SK-N-SH (cell line): ENCODE measurements at regions not wholly inside any gene's neighbourhood (a gene's known extent, or its start where the extent isn't known, plus 50 kb on each side); places are given as distances from the start of the nearest gene placed in this dataset.

Experiments used
- CTCF ChIA-PET: fragments of 300-600, 350-600 bp; formaldehyde crosslinking; extraction: SDS; loops from one replicate; lab custom pipeline; 2021; lab: Yijun Ruan, JAX
- POLR2A ChIA-PET: fragments of 350-600 bp; sonication (Branson Sonifier 250); formaldehyde crosslinking; extraction: SDS; loops from one replicate; lab custom pipeline; 2020; ENCODE audit warnings: antibody characterized with exemption, inconsistent platforms; lab: Yijun Ruan, JAX
- DNase-seq: peaks from one replicate; pipeline ENCODE4 v3.0.0; 2012
- H2AFZ ChIP-seq: fragments of 200-600 bp; sonication (generic); 2 replicates; pipeline ENCODE4 v1.8.1; 2016; ENCODE audit warnings: antibody characterized with exemption, mild to moderate bottlenecking, low read depth
- H3F3A ChIP-seq: fragments of 200-600 bp; sonication (generic); replicated peaks from 2 replicates; pipeline ENCODE3; 2016; ENCODE audit warnings: antibody characterized with exemption, mild to moderate bottlenecking; ENCODE audit not compliant: insufficient read depth
- H3K27ac ChIP-seq, 2 experiments: fragments of 200-500 bp in 1 of 2; fragments of 200-600 bp in 1 of 2; sonication (Bioruptor generic) in 1 of 2; sonication (generic), shearing (Covaris generic) in 1 of 2; 2 replicates each; pipeline versions ENCODE4 v1.5.1 to v1.6.1; 2014 to 2016; ENCODE audit warnings: low read depth in 2 of 2, inconsistent platforms in 1 of 2, low read length in 1 of 2, mild to moderate bottlenecking in 1 of 2, mixed read lengths in 1 of 2
- H3K27me3 ChIP-seq: fragments of 200-600 bp; sonication (generic), shearing (Covaris generic); 2 replicates; pipeline ENCODE4 v1.6.1; 2016; ENCODE audit warnings: mixed run types; ENCODE audit not compliant: insufficient read depth
- H3K36me3 ChIP-seq, 2 experiments: fragments of 200-500 bp in 1 of 2; fragments of 200-600 bp in 1 of 2; sonication (Bioruptor generic) in 1 of 2; sonication (generic) in 1 of 2; replicated peaks in 1 of 2; 2 replicates each; pipeline versions ENCODE3 to v1.5.1; 2014 to 2016; ENCODE audit warnings: low read length in 1 of 2, mild to moderate bottlenecking in 1 of 2; ENCODE audit not compliant: insufficient read depth in 2 of 2, control insufficient read depth in 1 of 2
- H3K4me1 ChIP-seq, 2 experiments: fragments of 200-500 bp in 1 of 2; fragments of 200-600 bp in 1 of 2; sonication (Bioruptor generic) in 1 of 2; sonication (generic), shearing (Covaris generic) in 1 of 2; 2 replicates each; pipeline versions ENCODE4 v1.5.1 to v1.6.1; 2014 to 2016; ENCODE audit warnings: low read depth in 1 of 2, low read length in 1 of 2, mixed run types in 1 of 2; ENCODE audit not compliant: insufficient read depth in 2 of 2, control insufficient read depth in 1 of 2
- H3K4me2 ChIP-seq: fragments of 200-600 bp; sonication (generic), shearing (Covaris generic); 2 replicates; pipeline ENCODE4 v1.6.1; 2017; ENCODE audit warnings: mixed run types
- H3K4me3 ChIP-seq, 2 experiments: fragments of 200-500 bp in 1 of 2; fragments of 200-600 bp in 1 of 2; sonication (Bioruptor generic) in 1 of 2; sonication (generic), shearing (Covaris generic) in 1 of 2; 2 replicates each; pipeline versions ENCODE4 v1.5.1 to v1.8.1; 2014 to 2016; ENCODE audit warnings: low read depth in 2 of 2, inconsistent platforms in 1 of 2, low read length in 1 of 2, mild to moderate bottlenecking in 1 of 2, mixed read lengths in 1 of 2, moderate library complexity in 1 of 2
- H3K79me2 ChIP-seq: fragments of 200-600 bp; sonication (generic); 2 replicates; pipeline ENCODE4 v1.8.1; 2017; ENCODE audit warnings: mild to moderate bottlenecking; ENCODE audit not compliant: insufficient read depth
- H3K9ac ChIP-seq: fragments of 200-600 bp; sonication (generic); 2 replicates; pipeline ENCODE4 v1.6.1; 2017; ENCODE audit warnings: mixed run types
- H3K9me2 ChIP-seq: fragments of 200-600 bp; sonication (generic); 2 replicates; pipeline ENCODE4 v1.6.1; 2017; ENCODE audit warnings: mixed run types
- H3K9me3 ChIP-seq: fragments of 200-600 bp; sonication (generic); 2 replicates; pipeline ENCODE4 v1.6.1; 2017; ENCODE audit warnings: mixed run types, mild to moderate bottlenecking, moderate library complexity
- H4K20me1 ChIP-seq: fragments of 200-600 bp; sonication (generic); 2 replicates; pipeline ENCODE4 v1.6.1; 2017; ENCODE audit warnings: mild to moderate bottlenecking, mixed run types; ENCODE audit not compliant: insufficient read depth
- CHD2 ChIP-seq: fragments of 150-350 bp; IDR thresholded peaks from 2 replicates; pipeline ENCODE4 v1.6.1; 2018; ENCODE audit warnings: low read length; ENCODE audit not compliant: partially characterized antibody
- FOSL2 ChIP-seq: IDR thresholded peaks from 2 replicates; pipeline ENCODE4 v1.4.0; 2012; ENCODE audit warnings: low read depth, mild to moderate bottlenecking, moderate library complexity, borderline replicate concordance
- FOXJ3 ChIP-seq: sonication (generic); formaldehyde crosslinking; IDR thresholded peaks from 2 replicates; pipeline ENCODE4 v1.5.1; 2020; ENCODE audit warnings: mild to moderate bottlenecking, missing genetic modification reagents
- GABPA ChIP-seq: IDR thresholded peaks from 2 replicates; pipeline ENCODE4 v1.4.0; 2012; ENCODE audit warnings: low read depth, mild to moderate bottlenecking
- GATA2 ChIP-seq: sonication (generic); formaldehyde crosslinking; IDR thresholded peaks from 2 replicates; pipeline ENCODE4 v1.5.0; 2020; ENCODE audit warnings: mild to moderate bottlenecking, missing genetic modification reagents
- JUND ChIP-seq: IDR thresholded peaks from 2 replicates; pipeline ENCODE4 v1.4.0; 2012
- MEF2A ChIP-seq: IDR thresholded peaks from 2 replicates; pipeline ENCODE4 v1.4.0; 2012; ENCODE audit warnings: low read depth, borderline replicate concordance
- MXI1 ChIP-seq: IDR thresholded peaks from 2 replicates; pipeline ENCODE4 v1.6.1; 2012; ENCODE audit warnings: mild to moderate bottlenecking, low read depth, low read length, improper control_type of control experiment
- RCOR1 ChIP-seq: fragments of 150-350 bp; IDR thresholded peaks from 2 replicates; pipeline ENCODE4 v1.6.1; 2017; ENCODE audit warnings: antibody characterized with exemption, low read length
- RFX5 ChIP-seq: IDR thresholded peaks from 2 replicates; pipeline ENCODE4 v1.6.1; 2012; ENCODE audit warnings: mild to moderate bottlenecking, improper control_type of control experiment, low read length
- RXRA ChIP-seq: IDR thresholded peaks from 2 replicates; pipeline ENCODE4 v1.4.0; 2012; ENCODE audit warnings: low read depth, mild to moderate bottlenecking, borderline replicate concordance
- TAF1 ChIP-seq: IDR thresholded peaks from 2 replicates; pipeline ENCODE4 v1.6.1; 2012; ENCODE audit warnings: low read depth, mild to moderate bottlenecking, low read length, moderate library complexity, borderline replicate concordance
- TCF12 ChIP-seq: IDR thresholded peaks from 2 replicates; pipeline ENCODE4 v1.4.0; 2012
- TEAD4 ChIP-seq: IDR thresholded peaks from 2 replicates; pipeline ENCODE4 v1.4.0; 2012; ENCODE audit warnings: mild to moderate bottlenecking, borderline replicate concordance; ENCODE audit not compliant: insufficient read depth
- YY1 ChIP-seq: IDR thresholded peaks from 2 replicates; pipeline ENCODE4 v1.4.0; 2012; ENCODE audit warnings: low read depth, mild to moderate bottlenecking
- WGBS: methylation state at CpG from one replicate; pipeline ENCODE4 v1.1.6; 2017; ENCODE audit warnings: low lambda C conversion rate; 5-methylcytosine and 5-hydroxymethylcytosine counted together
- TF ChIP-seq, protein P1 (sequence below): IDR thresholded peaks from 2 replicates; pipeline ENCODE4 v1.6.1; 2012; ENCODE audit warnings: mild to moderate bottlenecking, low read depth, low read length, moderate library complexity
- TF ChIP-seq, protein P2 (sequence below): IDR thresholded peaks from 2 replicates; pipeline ENCODE4 v1.4.0; 2012; ENCODE audit warnings: low read depth, borderline replicate concordance
- TF ChIP-seq, protein P3 (sequence below): IDR thresholded peaks from 2 replicates; pipeline ENCODE4 v1.4.0; 2012; ENCODE audit warnings: low read depth, borderline replicate concordance

DNA sequence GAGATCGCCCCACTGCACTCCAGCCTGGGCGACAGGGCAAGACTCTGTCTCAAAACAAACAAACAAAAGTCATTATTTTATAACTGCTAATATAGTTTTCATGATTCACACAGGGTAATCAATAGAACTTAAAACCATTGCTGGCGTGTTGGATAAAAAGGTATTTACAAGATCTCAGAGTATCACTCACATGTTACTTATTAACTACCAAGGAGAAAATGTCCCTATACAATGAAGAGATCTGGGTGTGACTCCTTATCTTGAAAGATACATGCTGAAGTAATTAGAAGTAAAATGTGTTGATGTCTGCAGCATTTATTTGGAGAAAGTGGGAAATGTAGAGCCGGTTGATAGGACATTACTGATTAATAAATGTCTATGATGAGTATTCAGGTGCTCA lies 57.3 kb upstream of the PIK3C2G start:
- Histone ChIP-seq H3K27me3 (no peaks in the 10 kb centered on the region; the same call in 1 of the 2 replicates), H4K20me1 (no peaks in the 10 kb centered on the region), H3K9ac (no peak overlapping the region), H3K9me2 (no peaks in the 10 kb centered on the region), H3K4me2 (no peak overlapping the region), H3K27ac (no peak overlapping the region), H3K4me1 (no peaks in the 10 kb centered on the region), H3K9me3 (no peaks in the 10 kb centered on the region), H3K4me3 (no peak overlapping the region), H3K79me2 (no peaks in the 10 kb centered on the region), H3F3A (no peaks in the 10 kb centered on the region), H2AFZ (no peak overlapping the region), H3K36me3 (no peaks in the 10 kb centered on the region)
- no peak for DNase-seq
- 33% methylated on average over 4 of the region's 4 CpGs for WGBS
- CTCF ChIA-PET: no interaction called here
- POLR2A ChIA-PET: no interaction called here
- TF ChIP-seq, protein P1, sequence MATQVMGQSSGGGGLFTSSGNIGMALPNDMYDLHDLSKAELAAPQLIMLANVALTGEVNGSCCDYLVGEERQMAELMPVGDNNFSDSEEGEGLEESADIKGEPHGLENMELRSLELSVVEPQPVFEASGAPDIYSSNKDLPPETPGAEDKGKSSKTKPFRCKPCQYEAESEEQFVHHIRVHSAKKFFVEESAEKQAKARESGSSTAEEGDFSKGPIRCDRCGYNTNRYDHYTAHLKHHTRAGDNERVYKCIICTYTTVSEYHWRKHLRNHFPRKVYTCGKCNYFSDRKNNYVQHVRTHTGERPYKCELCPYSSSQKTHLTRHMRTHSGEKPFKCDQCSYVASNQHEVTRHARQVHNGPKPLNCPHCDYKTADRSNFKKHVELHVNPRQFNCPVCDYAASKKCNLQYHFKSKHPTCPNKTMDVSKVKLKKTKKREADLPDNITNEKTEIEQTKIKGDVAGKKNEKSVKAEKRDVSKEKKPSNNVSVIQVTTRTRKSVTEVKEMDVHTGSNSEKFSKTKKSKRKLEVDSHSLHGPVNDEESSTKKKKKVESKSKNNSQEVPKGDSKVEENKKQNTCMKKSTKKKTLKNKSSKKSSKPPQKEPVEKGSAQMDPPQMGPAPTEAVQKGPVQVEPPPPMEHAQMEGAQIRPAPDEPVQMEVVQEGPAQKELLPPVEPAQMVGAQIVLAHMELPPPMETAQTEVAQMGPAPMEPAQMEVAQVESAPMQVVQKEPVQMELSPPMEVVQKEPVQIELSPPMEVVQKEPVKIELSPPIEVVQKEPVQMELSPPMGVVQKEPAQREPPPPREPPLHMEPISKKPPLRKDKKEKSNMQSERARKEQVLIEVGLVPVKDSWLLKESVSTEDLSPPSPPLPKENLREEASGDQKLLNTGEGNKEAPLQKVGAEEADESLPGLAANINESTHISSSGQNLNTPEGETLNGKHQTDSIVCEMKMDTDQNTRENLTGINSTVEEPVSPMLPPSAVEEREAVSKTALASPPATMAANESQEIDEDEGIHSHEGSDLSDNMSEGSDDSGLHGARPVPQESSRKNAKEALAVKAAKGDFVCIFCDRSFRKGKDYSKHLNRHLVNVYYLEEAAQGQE: no peak
- TF ChIP-seq TCF12 (no peak), GATA2 (no peak), FOXJ3 (CRISPR knock-in tag) (no peak), FOSL2 (no peak), TAF1 (no peak), RCOR1 (no peak), YY1 (no peak), MXI1 (no peak), MEF2A (no peak), GABPA (no peak), TEAD4 (no peak), RFX5 (no peak)
- TF ChIP-seq, protein P2, sequence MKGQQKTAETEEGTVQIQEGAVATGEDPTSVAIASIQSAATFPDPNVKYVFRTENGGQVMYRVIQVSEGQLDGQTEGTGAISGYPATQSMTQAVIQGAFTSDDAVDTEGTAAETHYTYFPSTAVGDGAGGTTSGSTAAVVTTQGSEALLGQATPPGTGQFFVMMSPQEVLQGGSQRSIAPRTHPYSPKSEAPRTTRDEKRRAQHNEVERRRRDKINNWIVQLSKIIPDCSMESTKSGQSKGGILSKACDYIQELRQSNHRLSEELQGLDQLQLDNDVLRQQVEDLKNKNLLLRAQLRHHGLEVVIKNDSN: no peak

DNA sequence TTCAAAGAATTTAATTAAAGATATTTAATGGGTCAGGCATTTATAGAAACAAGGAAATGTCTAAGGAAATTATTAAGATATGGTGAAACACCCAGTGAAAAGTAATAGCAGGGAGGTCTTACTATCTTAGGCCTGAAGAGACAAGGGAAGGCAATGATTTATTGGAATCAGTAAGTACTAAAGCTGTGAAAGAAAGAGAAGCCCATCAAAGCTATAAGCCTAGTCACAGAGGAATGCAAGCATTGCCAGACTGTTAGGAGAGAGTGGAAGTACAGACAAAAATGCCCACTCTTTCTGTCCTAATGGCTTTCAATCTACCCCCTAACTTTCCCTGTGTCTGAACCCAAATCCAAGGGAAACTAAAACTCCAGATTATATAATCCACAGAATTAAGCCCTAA lies 69.2 kb upstream of the PIK3C2G start:
- TF ChIP-seq CHD2: no peak
- TF ChIP-seq, protein P1: no peak
- no peak for TF ChIP-seq MXI1
- no peak for TF ChIP-seq RXRA
- no peak for TF ChIP-seq YY1
- TF ChIP-seq JUND: no peak
- no peak for TF ChIP-seq MEF2A
- TF ChIP-seq GABPA: no peak
- no peak for TF ChIP-seq TEAD4
- TF ChIP-seq, protein P3, sequence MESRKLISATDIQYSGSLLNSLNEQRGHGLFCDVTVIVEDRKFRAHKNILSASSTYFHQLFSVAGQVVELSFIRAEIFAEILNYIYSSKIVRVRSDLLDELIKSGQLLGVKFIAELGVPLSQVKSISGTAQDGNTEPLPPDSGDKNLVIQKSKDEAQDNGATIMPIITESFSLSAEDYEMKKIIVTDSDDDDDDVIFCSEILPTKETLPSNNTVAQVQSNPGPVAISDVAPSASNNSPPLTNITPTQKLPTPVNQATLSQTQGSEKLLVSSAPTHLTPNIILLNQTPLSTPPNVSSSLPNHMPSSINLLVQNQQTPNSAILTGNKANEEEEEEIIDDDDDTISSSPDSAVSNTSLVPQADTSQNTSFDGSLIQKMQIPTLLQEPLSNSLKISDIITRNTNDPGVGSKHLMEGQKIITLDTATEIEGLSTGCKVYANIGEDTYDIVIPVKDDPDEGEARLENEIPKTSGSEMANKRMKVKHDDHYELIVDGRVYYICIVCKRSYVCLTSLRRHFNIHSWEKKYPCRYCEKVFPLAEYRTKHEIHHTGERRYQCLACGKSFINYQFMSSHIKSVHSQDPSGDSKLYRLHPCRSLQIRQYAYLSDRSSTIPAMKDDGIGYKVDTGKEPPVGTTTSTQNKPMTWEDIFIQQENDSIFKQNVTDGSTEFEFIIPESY: no peak
- DNase-seq: no peak
- ChIA-PET POLR2A (no interaction called here), CTCF (no interaction called here)
- Histone ChIP-seq H3K4me3 (no peak overlapping the region), H3K9ac (no peak overlapping the region), H3K27me3 (peaks cover 10% of the 10 kb centered on the region; the same call in 1 of the 2 replicates), H3K9me2 (no peaks in the 10 kb centered on the region; the same call in 1 of the 2 replicates), H3K4me1 (no peaks in the 10 kb centered on the region), H3F3A (no peaks in the 10 kb centered on the region), H3K36me3 (no peaks in the 10 kb centered on the region), H4K20me1 (no peaks in the 10 kb centered on the region), H3K9me3 (no peaks in the 10 kb centered on the region), H3K79me2 (no peaks in the 10 kb centered on the region), H3K4me2 (no peak overlapping the region), H2AFZ (no peak overlapping the region), H3K27ac (no peak overlapping the region)
